HG02884 (cell line): ENCODE measurements at regions not wholly inside any gene's neighbourhood (a gene's known extent, or its start where the extent isn't known, plus 50 kb on each side); places are given as distances from the start of the nearest gene placed in this dataset.

ENCODE experiments used
- ATAC-seq: cut with Tn5 transposase; IDR thresholded peaks from one replicate; pipeline ENCODE4 v1.9.1; 2021; ENCODE audit warnings: mild to moderate bottlenecking, moderate library complexity; ENCODE audit not compliant: unreplicated experiment

DNA sequence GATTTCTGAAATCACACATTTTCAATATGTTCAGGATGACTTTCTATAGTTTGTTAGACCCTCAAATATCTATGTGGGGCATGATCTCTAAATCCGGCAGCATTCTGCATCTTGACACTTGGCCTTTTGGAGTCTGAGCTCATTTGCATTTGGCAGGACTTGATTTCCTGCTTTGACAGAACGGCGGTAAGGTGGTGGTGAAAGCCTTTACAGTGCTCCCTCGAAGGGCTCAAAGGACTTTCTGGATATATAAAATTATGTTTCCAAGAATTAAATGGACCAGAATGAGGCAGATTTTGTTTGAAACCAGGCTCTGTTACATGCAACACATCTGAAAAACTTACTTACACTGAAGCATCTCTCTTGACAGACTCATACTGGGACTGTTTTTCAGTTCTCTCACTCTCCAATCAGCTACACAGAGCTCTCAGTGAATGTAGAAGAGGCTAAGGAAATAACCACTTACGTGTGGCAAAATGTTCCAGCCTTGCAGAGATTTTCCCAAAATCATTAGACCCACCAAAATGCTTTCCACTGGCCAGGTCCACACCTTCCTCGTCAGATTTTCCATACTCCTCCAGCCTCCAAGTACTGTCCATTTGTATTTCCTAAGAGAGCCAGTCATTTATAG lies 207.2 kb downstream of the SPRY2 start:
- ATAC-seq = no peak

- ATAC-seq = no peak
Measured at GRCh38 chr13:80132741-80133601, 208.0 kb downstream of the SPRY2 start.

- no peak for ATAC-seq
Measured at GRCh38 chr13:80131204-80131603, 209.7 kb downstream of the SPRY2 start.

DNA sequence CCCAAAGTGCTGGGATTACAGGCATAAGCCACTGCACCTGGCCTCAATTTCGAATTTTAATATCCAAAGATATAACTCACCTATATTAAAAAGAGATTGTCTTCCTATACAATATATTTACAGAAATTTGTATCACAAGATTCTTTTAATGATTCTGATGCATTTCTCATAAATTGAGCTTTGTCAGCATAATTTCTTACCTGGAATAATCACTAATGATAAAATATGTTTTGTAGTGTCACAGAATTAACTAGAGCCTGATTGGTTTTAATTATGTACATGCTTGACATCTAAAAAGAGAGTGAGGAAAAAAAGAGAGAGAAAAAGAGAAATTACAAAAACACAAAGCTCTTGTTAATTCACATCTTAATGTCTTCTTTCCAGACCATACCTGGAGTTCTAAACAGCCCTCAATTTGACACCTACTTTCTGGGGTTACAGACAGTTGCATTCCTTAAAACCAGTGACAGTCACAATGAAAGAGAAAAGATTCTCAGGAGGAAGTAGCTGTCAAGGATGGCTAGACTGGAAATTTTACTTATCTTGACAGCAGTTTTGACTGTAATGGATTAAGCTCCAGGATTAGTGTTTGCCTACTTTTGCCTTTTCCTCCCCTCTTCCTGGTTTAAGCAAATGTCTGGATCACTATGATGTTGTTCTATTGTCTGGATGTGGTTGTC lies 214.4 kb downstream of the SPRY2 start:
- ATAC-seq = no peak

- ATAC-seq = no peak
Measured at GRCh38 chr13:80123945-80124344, 217.0 kb downstream of the SPRY2 start.

DNA sequence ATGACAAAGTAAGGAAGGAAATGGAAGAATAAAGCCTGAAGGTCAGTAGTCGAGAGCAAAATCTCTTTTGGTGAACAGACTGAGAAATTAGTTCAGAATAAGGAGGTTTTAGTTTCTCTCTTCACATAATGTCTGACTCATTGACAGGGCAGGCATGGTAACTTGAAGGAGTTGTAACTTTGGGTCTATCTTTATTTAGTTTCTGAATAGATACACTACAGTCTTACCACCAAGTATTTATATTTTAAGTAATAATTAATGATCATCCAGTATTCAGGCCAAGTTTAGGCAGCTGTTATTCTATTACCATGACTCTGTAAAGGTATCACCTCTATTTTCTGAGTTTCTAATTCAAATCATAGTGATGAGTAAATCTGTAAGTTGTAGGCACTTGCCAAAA lies 219.9 kb downstream of the SPRY2 start:
- ATAC-seq = no peak

DNA sequence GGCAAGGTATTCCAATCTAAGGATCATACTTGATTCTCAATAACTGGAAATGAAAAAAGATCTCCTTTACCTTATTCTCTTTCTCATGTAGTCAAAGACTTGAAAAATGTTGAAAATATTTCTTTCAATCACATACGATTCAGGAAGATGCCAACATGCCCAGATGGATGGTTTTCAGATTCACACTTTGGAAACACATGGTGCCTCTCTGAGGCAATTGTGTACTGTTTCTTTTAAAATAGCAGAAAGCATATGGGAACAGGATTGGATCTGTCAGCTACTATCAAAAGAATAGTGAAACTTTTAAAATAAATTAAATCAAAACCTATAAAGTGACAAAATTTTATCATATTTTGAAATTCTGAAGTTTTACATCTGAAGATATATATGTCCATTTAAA lies 222.4 kb downstream of the SPRY2 start:
- no peak for ATAC-seq

- ATAC-seq = no peak
Measured at GRCh38 chr13:80118099-80118498, 222.8 kb downstream of the SPRY2 start.

GRCh38 chr13:80117515-80117914 lies 223.4 kb downstream of the SPRY2 start:
- ATAC-seq = no peak

- no peak for ATAC-seq
Measured at GRCh38 chr13:80116107-80116506, 224.8 kb downstream of the SPRY2 start.

DNA sequence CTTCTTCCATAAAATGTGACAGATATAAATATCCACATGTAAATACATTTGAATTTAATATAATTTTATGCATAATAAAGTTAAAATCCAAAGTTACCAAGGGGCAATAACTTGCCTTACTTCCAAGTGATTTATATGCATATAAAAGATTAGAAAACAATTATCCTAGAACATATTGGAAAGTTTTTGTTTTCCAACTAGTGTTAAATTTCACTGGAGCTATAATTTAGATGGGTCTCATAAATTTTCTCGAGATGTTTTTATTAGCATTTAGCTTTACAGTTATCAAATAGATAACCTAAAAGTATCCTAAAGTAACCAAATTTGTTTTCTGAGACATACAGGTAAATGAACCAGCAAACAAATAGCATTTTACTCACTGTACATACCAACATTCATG lies 225.3 kb downstream of the SPRY2 start:
- no peak for ATAC-seq

- no peak for ATAC-seq
Measured at GRCh38 chr13:80113714-80114454, 227.0 kb downstream of the SPRY2 start.

GRCh38 chr13:80109303-80109702 lies 231.6 kb downstream of the SPRY2 start:
- no peak for ATAC-seq

- ATAC-seq = no peak
Measured at GRCh38 chr13:80105350-80105749, 235.6 kb downstream of the SPRY2 start.

GRCh38 chr13:80101040-80101439 lies 239.9 kb downstream of the SPRY2 start:
- no peak for ATAC-seq

- no peak for ATAC-seq
Measured at GRCh38 chr13:80100636-80101035, 240.3 kb downstream of the SPRY2 start.

GRCh38 chr13:80097561-80097960 lies 243.4 kb downstream of the SPRY2 start:
- ATAC-seq = no peak

GRCh38 chr13:80096383-80096782 lies 244.5 kb downstream of the SPRY2 start:
- no peak for ATAC-seq

DNA sequence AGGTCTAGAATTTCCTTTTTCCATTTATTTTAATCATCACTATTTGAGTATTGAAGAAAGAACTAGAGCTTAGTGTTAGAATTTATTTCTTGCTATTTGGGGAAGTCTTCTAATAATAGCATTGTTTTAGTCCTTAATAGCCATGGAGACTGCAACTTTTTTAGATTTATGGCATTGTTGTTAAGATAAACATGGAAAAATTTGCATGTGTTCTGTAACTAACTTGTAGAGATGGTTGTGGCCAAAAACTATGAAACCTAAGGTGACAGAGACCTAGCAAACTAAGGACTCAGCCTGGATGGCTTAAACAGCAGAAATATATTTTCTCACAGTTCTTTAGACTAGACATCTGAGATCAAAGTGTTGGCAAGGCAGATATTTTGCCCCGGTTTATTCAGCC lies 246.4 kb downstream of the SPRY2 start:
- ATAC-seq = no peak

- ATAC-seq = no peak
Measured at GRCh38 chr13:80093888-80094287, 247.0 kb downstream of the SPRY2 start.

GRCh38 chr13:80086304-80086721 lies 254.6 kb downstream of the SPRY2 start:
- ATAC-seq = no peak
